MM.1S (cell line): ENCODE measurements at regions not wholly inside any gene's neighbourhood (a gene's known extent, or its start where the extent isn't known, plus 50 kb on each side); places are given as distances from the start of the nearest gene placed in this dataset.

ENCODE experiments used
- CTCF ChIP-seq: fragments of 300-600 bp; sonication (generic); IDR thresholded peaks from 2 replicates; pipeline ENCODE4 v1.5.1; 2016; ENCODE audit warnings: antibody characterized with exemption, low read length, mixed read lengths
- EZH2 ChIP-seq: fragments of 300-600 bp; sonication (generic); optimal IDR thresholded peaks from 2 replicates; pipeline ENCODE3; 2017; ENCODE audit warnings: low read depth, mild to moderate bottlenecking, antibody characterized with exemption, low read length, mixed read lengths
- EZH2phosphoT487 ChIP-seq: fragments of 300-600 bp; sonication (generic); IDR thresholded peaks from 2 replicates; pipeline ENCODE4 v1.6.1; 2018; ENCODE audit warnings: antibody characterized with exemption, low read length

- no peak for TF ChIP-seq EZH2phosphoT487
- no peak for TF ChIP-seq CTCF
- no peak for TF ChIP-seq EZH2
These were observed 123.2 kb upstream of the SEL1L start for GRCh38 chr14:81656811-81657210.
